GM12878 (cell line): ENCODE measurements at regions not wholly inside any gene's neighbourhood (a gene's known extent, or its start where the extent isn't known, plus 50 kb on each side); places are given as distances from the start of the nearest gene placed in this dataset.
"Not testable (repeated sequence)": the region's sequence is repeated elsewhere in the genome, so short reads cannot be mapped to it uniquely, and the experiment has no call there.

Experiments used
- ATAC-seq: fragments of 200-7000 bp; cut with Tn5 transposase; 3 replicates; pipeline ENCODE4 v1.9.1; 2020; ENCODE audit warnings: mild to moderate bottlenecking, moderate library complexity
- BruUV-seq: library from RNA; stranded (reverse); fragments of 400-500 nt; replicated peaks from 2 replicates; lab custom pipeline; 2021; lab: Mats Ljungman, UMichigan
- CTCF ChIA-PET: fragments of 300-600 bp; sonication (Branson Sonifier 250); formaldehyde crosslinking; extraction: SDS; loops from one replicate; lab custom pipeline; 2021; ENCODE audit warnings: inconsistent platforms; lab: Yijun Ruan, JAX
- POLR2A ChIA-PET: fragments of 350-600 bp; formaldehyde crosslinking; extraction: SDS; loops from one replicate; lab custom pipeline; 2021; ENCODE audit warnings: inconsistent platforms; lab: Charles Lee
- RAD21 ChIA-PET: fragments of 300-600 bp; sonication (Branson Sonifier 250); formaldehyde crosslinking; loops from one replicate; lab custom pipeline; 2023; ENCODE audit warnings: antibody characterized with exemption; ENCODE audit not compliant: unreplicated experiment; lab: Charles Lee
- SMC1A ChIA-PET: fragments of 300-600 bp; sonication (Branson Sonifier 250); formaldehyde crosslinking; loops from one replicate; lab custom pipeline; 2023; ENCODE audit not compliant: unreplicated experiment, uncharacterized antibody; lab: Charles Lee
- DNase-seq: peaks from one replicate; pipeline ENCODE4 v3.0.0-alpha.2; 2011; ENCODE audit warnings: low read depth, low spot score
- FAIRE-seq: peaks from 3 replicates; lab custom pipeline; 2011; peaks lifted over from hg19 to GRCh38; lab: Jason Lieb, UNC
- H2AFZ ChIP-seq: 2 replicates; pipeline ENCODE4 v1.6.0; 2011; ENCODE audit warnings: low read depth, low read length, control low read depth; ENCODE audit not compliant: control insufficient read depth
- H3K27ac ChIP-seq: 2 replicates; pipeline ENCODE4 v1.5.1; 2011; ENCODE audit warnings: control low read depth; ENCODE audit not compliant: control insufficient read depth, insufficient read depth
- H3K27me3 ChIP-seq, 2 experiments: replicated peaks in 1 of 2; 2 replicates each; pipeline versions ENCODE4 v1.6.0 to v1.6.1; 2011; ENCODE audit warnings: low read length in 1 of 2; ENCODE audit not compliant: control insufficient read depth in 2 of 2, insufficient read depth in 2 of 2
- H3K36me3 ChIP-seq, 2 experiments: 2 replicates each; pipeline ENCODE4 v1.5.1; 2011; ENCODE audit warnings: low read length in 1 of 2; ENCODE audit not compliant: control insufficient read depth in 2 of 2, insufficient read depth in 2 of 2
- H3K4me1 ChIP-seq: 2 replicates; pipeline ENCODE4 v1.6.1; 2011; ENCODE audit warnings: mild to moderate bottlenecking, low read length, moderate library complexity, mixed read lengths; ENCODE audit not compliant: control insufficient read depth, insufficient read depth
- H3K4me2 ChIP-seq: 2 replicates; pipeline ENCODE4 v1.6.0; 2011; ENCODE audit warnings: control low read depth; ENCODE audit not compliant: control insufficient read depth, insufficient read depth
- H3K4me3 ChIP-seq: fragments of 200-600 bp; sonication (generic); 2 replicates; pipeline ENCODE4 v1.5.1; 2016
- H3K79me2 ChIP-seq: 2 replicates; pipeline ENCODE4 v1.6.0; 2011; ENCODE audit warnings: low read length; ENCODE audit not compliant: control insufficient read depth, insufficient read depth
- H3K9ac ChIP-seq: 2 replicates; pipeline ENCODE4 v1.8.0; 2011; ENCODE audit warnings: low read length, control low read depth, mixed read lengths; ENCODE audit not compliant: control insufficient read depth, insufficient read depth
- H3K9me3 ChIP-seq: replicated peaks from 3 replicates; pipeline ENCODE4 v1.5.1; 2011; ENCODE audit warnings: mild to moderate bottlenecking, low read length; ENCODE audit not compliant: control insufficient read depth, insufficient read depth
- H4K20me1 ChIP-seq: 2 replicates; pipeline ENCODE4 v1.6.0; 2011; ENCODE audit not compliant: control insufficient read depth, insufficient read depth
- WGBS: methylation state at CpG from one replicate; pipeline ENCODE4 v1.1.6; 2016; ENCODE audit warnings: low lambda C conversion rate; ENCODE audit not compliant: insufficient replicate concordance, insufficient coverage; ENCODE audit errors: missing lambda C conversion rate; 5-methylcytosine and 5-hydroxymethylcytosine counted together
- in situ Hi-C: fragments of 300-500 bp; cut with MboI; formaldehyde crosslinking; loops from 9 replicates; pipeline ENCODE4 v1.14.3; 2018; ENCODE audit warnings: mixed read lengths
- intact Hi-C: fragments of 100-400 bp; cut with micrococcal nuclease; formaldehyde crosslinking; loops from one replicate; pipeline ENCODE4 v1.14.2; 2022; ENCODE audit not compliant: unreplicated experiment

GRCh38 chr11:71767016-71767415, 66.0 kb upstream of the DEFB108B start:
- DNase-seq, H3K4me3 ChIP-seq, H3K9me3 ChIP-seq, H3K79me2 ChIP-seq, H3K36me3 ChIP-seq, BruUV-seq, H3K4me1 ChIP-seq, H2AFZ ChIP-seq, FAIRE-seq, RAD21 ChIA-PET, CTCF ChIA-PET, H3K4me2 ChIP-seq, H3K27ac ChIP-seq, H4K20me1 ChIP-seq, SMC1A ChIA-PET, H3K9ac ChIP-seq, intact Hi-C loops, in situ Hi-C loops, ATAC-seq, H3K27me3 ChIP-seq, POLR2A ChIA-PET: not testable (repeated sequence)
- WGBS, result 27% methylated on average over 2 of the region's 5 CpGs

GRCh38 chr11:71772193-71772592, 60.8 kb upstream of the DEFB108B start:
- ATAC-seq, FAIRE-seq, H3K27ac ChIP-seq, H4K20me1 ChIP-seq, DNase-seq, in situ Hi-C loops, SMC1A ChIA-PET, CTCF ChIA-PET, H3K4me2 ChIP-seq, H3K9ac ChIP-seq, H3K79me2 ChIP-seq, H2AFZ ChIP-seq, intact Hi-C loops, POLR2A ChIA-PET, BruUV-seq, RAD21 ChIA-PET, H3K4me3 ChIP-seq, H3K36me3 ChIP-seq, H3K9me3 ChIP-seq, H3K4me1 ChIP-seq, H3K27me3 ChIP-seq: not testable (repeated sequence)
- WGBS, result 48% methylated on average over 12 of the region's 12 CpGs
